Skeletal muscle satellite cell (primary cell): ENCODE measurements at regions not wholly inside any gene's neighbourhood (a gene's known extent, or its start where the extent isn't known, plus 50 kb on each side); places are given as distances from the start of the nearest gene placed in this dataset.

Experiments used
- H3K27me3 ChIP-seq: 2 replicates; pipeline ENCODE4 v1.7.0; 2013; ENCODE audit warnings: low read length; ENCODE audit not compliant: control insufficient read depth, insufficient read depth
- H3K36me3 ChIP-seq: 2 replicates; pipeline ENCODE4 v1.7.0; 2013; ENCODE audit warnings: mild to moderate bottlenecking, control low read depth, low read length; ENCODE audit not compliant: insufficient read depth
- H3K4me1 ChIP-seq: 2 replicates; pipeline ENCODE4 v1.7.0; 2013; ENCODE audit warnings: low read length; ENCODE audit not compliant: control insufficient read depth, insufficient read depth
- H3K4me2 ChIP-seq: 2 replicates; pipeline ENCODE4 v1.7.0; 2013; ENCODE audit warnings: mild to moderate bottlenecking, low read length
- H3K4me3 ChIP-seq: 2 replicates; pipeline ENCODE4 v1.7.0; 2013; ENCODE audit warnings: low read length
- H3K9ac ChIP-seq: 2 replicates; pipeline ENCODE4 v1.7.0; 2013; ENCODE audit warnings: mild to moderate bottlenecking, low read depth, low read length, moderate library complexity
- H3K9me3 ChIP-seq: replicated peaks from 2 replicates; pipeline ENCODE4 v1.7.0; 2013; ENCODE audit warnings: mild to moderate bottlenecking, control low read depth, low read length

- H3K4me3 ChIP-seq = no peak overlapping the region
- no peak overlapping the region for H3K9ac ChIP-seq
- H3K4me2 ChIP-seq = no peak overlapping the region
- no peaks in the 10 kb centered on the region for H3K36me3 ChIP-seq
- no peaks in the 10 kb centered on the region for H3K9me3 ChIP-seq
- H3K27me3 ChIP-seq = no peaks in the 10 kb centered on the region
- peaks cover 5% of the 10 kb centered on the region for H3K4me1 ChIP-seq
These were observed 95.9 kb downstream of the METRNL start for GRCh38 chr17:83175119-83175821.

- no peak overlapping the region for H3K4me2 ChIP-seq
- H3K9ac ChIP-seq = no peak overlapping the region
- peaks cover 5% of the 10 kb centered on the region for H3K4me1 ChIP-seq
- H3K36me3 ChIP-seq = no peaks in the 10 kb centered on the region
- H3K27me3 ChIP-seq = no peaks in the 10 kb centered on the region
- no peaks in the 10 kb centered on the region for H3K9me3 ChIP-seq
- H3K4me3 ChIP-seq = no peak overlapping the region
These were observed 96.6 kb downstream of the METRNL start for GRCh38 chr17:83175822-83176622.

DNA sequence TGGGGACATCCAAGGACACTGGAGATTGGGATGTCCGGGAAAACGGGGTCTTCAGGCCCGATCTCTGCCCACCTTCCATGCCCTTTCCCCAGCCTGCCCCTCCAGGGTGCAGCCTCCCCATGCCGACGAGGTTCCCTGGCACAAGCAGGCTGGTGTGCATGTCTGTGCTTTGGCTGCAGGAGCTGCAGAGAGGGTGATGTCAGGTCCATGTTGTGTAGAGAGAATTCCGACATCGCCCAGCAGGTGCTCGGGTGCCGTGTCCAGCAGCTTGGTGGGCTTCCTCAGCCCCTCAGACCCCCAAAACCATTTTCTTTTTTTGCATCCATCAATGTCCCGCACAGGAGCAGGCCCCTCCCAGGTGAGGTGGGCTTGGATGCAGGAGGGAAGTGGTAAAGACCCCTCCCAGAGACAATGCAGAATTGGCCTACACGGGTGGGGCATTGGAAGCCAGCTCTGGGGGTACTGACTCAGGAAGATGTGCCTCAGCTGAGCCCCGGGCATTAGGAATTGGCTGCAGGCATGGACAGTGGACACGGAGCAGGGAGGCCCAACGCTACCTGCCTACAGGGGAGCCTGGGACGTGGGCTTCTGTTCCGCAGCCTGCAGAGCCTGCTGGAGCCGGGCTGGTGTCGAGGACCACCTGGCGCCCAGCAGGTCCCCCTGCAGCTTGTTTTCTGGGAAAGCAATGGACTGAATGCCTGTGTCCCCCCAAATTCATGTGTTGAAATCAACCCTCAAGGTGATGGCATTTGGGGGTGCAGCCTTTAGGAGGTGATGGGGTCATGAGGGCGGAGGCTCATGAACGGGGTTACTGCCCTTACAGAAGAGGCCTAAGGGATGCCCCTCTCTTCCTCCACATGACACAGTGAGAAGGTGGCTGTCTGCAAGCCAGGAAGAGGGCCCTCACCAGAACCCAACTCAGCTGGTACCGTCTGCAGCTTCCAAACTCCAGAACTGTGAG lies 97.5 kb downstream of the METRNL start:
- Histone ChIP-seq H3K9ac (no peak overlapping the region), H3K4me3 (no peak overlapping the region), H3K4me2 (no peak overlapping the region), H3K27me3 (no peaks in the 10 kb centered on the region), H3K9me3 (no peaks in the 10 kb centered on the region), H3K36me3 (no peaks in the 10 kb centered on the region), H3K4me1 (no peaks in the 10 kb centered on the region)

- H3K4me3 ChIP-seq = no peak overlapping the region
These were observed 98.5 kb downstream of the METRNL start for GRCh38 chr17:83177611-83178532.

GRCh38 chr17:83178533-83179304 lies 99.3 kb downstream of the METRNL start:
- Histone ChIP-seq H3K27me3 (no peaks in the 10 kb centered on the region), H3K4me1 (peaks cover 2% of the 10 kb centered on the region)

More at GRCh38 chr17:83177611-83178532, 98.5 kb downstream of the METRNL start:
- H3K4me2 ChIP-seq = no peak overlapping the region
- H3K9me3 ChIP-seq = no peaks in the 10 kb centered on the region
- no peaks in the 10 kb centered on the region for H3K4me1 ChIP-seq
- no peaks in the 10 kb centered on the region for H3K27me3 ChIP-seq
- no peaks in the 10 kb centered on the region for H3K36me3 ChIP-seq
- H3K9ac ChIP-seq = no peak overlapping the region

DNA sequence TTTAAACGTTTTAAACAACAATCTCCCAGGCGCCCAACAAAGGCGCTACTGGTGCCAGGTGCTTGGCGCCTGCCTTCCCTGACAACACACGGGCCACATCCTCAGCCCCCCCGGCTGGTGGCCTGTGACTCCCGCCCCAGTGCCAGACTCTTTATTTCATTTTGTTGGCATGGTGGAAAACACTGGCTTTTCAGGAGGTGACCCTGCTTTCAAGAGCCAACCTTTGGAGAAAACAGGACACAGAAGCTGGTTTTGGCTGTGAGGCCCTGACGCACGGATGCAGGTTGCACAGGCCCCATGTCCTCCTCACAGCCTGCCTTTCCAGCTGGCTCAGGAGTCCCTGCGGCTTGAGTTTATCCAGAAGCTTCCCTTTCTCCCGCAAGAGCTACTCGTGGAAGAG lies 100.0 kb downstream of the METRNL start:
- H3K27me3 ChIP-seq = no peaks in the 10 kb centered on the region
- H3K9me3 ChIP-seq = no peaks in the 10 kb centered on the region
- no peak overlapping the region for H3K4me2 ChIP-seq
- H3K4me1 ChIP-seq = peaks cover 7% of the 10 kb centered on the region
- no peak overlapping the region for H3K4me3 ChIP-seq
- H3K9ac ChIP-seq = no peak overlapping the region
- no peaks in the 10 kb centered on the region for H3K36me3 ChIP-seq

More at GRCh38 chr17:83178533-83179304, 99.3 kb downstream of the METRNL start:
- Histone ChIP-seq H3K9me3 (no peaks in the 10 kb centered on the region), H3K36me3 (no peaks in the 10 kb centered on the region), H3K4me2 (no peak overlapping the region), H3K9ac (no peak overlapping the region), H3K4me3 (no peak overlapping the region)

GRCh38 chr17:83179811-83180210 lies 100.4 kb downstream of the METRNL start:
- no peaks in the 10 kb centered on the region for H3K9me3 ChIP-seq
- no peak overlapping the region for H3K4me2 ChIP-seq
- H3K36me3 ChIP-seq = no peaks in the 10 kb centered on the region

DNA sequence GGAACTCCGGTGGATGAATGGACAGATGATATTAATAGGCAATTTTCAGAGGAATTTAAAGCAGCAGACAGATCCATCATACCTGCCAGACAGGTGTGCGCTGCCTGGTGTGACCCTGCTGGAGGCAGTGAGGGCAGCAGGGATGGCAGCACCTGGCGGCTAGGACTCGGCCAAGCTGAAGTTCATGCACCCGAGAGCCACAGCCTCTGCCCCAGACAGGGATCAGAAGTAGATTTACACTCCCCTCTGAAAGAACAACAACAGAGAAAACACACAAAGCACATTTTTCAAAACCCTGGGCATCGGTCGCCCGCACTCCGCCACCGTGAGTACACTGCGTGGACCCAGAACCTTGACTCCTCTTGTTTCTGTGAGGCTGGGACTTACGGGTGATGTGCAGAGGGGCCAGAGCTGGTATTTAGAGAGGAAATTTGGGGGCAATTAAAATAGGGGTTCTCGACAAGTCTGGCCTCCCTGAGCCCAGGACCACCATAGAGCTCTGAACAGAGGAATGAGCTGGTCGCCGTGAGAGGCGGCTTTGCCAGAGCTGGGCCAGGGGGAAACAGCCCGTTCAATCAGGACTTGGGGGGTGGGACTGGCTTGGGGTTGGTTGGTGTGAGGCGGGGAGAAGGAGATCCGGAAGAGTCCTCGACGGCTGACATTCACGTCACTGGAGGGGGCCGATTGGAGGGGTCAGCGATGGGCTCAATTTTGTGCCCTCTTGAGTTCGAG lies 101.0 kb downstream of the METRNL start:
- Histone ChIP-seq H3K9me3 (no peaks in the 10 kb centered on the region), H3K4me3 (no peak overlapping the region), H3K36me3 (no peaks in the 10 kb centered on the region), H3K9ac (no peak overlapping the region), H3K27me3 (no peaks in the 10 kb centered on the region), H3K4me1 (peaks cover 7% of the 10 kb centered on the region), H3K4me2 (no peak overlapping the region)

More at GRCh38 chr17:83179811-83180210, 100.4 kb downstream of the METRNL start:
- H3K4me3 ChIP-seq = no peak overlapping the region
- no peaks in the 10 kb centered on the region for H3K27me3 ChIP-seq
- H3K9ac ChIP-seq = no peak overlapping the region
- H3K4me1 ChIP-seq = peaks cover 7% of the 10 kb centered on the region

DNA sequence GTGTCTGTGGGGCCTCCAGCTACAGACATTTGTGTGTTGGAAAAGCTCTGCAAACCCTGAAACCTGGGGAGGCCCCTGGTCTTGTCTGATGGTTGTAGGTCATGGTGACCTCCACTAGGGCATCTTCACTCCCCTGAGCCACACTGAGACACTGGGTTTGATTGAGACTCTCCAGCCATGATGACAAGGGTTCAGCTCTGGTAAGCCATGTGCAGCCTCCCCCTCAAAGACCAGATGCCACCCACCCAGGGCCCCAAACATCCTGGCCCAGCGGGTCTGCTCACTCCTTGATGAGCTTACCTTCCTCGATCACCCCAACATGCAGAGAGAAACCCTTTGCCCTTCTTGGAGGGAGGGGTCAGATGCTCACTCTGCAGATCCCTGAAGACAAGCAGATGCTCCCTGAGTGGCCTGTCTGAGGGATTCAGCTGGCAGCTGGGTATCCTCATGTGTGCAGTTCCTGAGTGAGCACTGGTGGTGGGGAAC lies 101.6 kb downstream of the METRNL start:
- no peak overlapping the region for H3K4me2 ChIP-seq
- no peak overlapping the region for H3K9ac ChIP-seq
- no peaks in the 10 kb centered on the region for H3K36me3 ChIP-seq
- no peak overlapping the region for H3K4me3 ChIP-seq
- peaks cover 7% of the 10 kb centered on the region for H3K4me1 ChIP-seq
- H3K27me3 ChIP-seq = no peaks in the 10 kb centered on the region
- no peaks in the 10 kb centered on the region for H3K9me3 ChIP-seq
